ENCODE measurements at regions not wholly inside any gene's neighbourhood (a gene's known extent, or its start where the extent isn't known, plus 50 kb on each side); places are given as distances from the start of the nearest gene placed in this dataset.

DNA sequence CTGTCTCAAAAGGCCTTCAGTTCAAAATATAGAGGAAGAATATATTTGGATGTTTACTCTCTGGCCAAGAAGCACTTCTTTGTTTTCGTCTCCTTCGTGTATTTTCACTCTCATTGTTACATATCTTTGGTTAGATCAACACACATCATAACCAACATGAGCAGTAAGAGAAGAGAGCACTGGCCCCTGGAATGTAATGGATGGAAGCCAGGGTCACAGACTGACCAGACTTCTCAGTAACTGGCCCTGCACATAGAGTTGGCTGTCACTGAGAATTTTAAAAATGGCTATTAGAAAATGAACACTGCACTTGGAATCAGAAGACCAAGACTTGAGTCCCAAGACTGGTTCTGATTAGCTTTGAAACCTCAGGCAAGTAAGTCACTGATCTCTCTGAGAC lies 215.9 kb upstream of the RRP15 start:
- TF ChIP-seq, protein P1, sequence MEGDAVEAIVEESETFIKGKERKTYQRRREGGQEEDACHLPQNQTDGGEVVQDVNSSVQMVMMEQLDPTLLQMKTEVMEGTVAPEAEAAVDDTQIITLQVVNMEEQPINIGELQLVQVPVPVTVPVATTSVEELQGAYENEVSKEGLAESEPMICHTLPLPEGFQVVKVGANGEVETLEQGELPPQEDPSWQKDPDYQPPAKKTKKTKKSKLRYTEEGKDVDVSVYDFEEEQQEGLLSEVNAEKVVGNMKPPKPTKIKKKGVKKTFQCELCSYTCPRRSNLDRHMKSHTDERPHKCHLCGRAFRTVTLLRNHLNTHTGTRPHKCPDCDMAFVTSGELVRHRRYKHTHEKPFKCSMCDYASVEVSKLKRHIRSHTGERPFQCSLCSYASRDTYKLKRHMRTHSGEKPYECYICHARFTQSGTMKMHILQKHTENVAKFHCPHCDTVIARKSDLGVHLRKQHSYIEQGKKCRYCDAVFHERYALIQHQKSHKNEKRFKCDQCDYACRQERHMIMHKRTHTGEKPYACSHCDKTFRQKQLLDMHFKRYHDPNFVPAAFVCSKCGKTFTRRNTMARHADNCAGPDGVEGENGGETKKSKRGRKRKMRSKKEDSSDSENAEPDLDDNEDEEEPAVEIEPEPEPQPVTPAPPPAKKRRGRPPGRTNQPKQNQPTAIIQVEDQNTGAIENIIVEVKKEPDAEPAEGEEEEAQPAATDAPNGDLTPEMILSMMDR (IDR thresholded peaks at IDR 0.05; ENCODE audit: low read length), result no peak
- no peak for TF ChIP-seq EZH2 (optimal IDR thresholded peaks at IDR 0.05; ENCODE audit: low read depth, low read length)

Measured in MM.1S (cell line).